ENCODE measurements at regions not wholly inside any gene's neighbourhood (a gene's known extent, or its start where the extent isn't known, plus 50 kb on each side); places are given as distances from the start of the nearest gene placed in this dataset.
"Not testable (repeated sequence)": the region's sequence is repeated elsewhere in the genome, so short reads cannot be mapped to it uniquely, and the experiment has no call there.

DNA sequence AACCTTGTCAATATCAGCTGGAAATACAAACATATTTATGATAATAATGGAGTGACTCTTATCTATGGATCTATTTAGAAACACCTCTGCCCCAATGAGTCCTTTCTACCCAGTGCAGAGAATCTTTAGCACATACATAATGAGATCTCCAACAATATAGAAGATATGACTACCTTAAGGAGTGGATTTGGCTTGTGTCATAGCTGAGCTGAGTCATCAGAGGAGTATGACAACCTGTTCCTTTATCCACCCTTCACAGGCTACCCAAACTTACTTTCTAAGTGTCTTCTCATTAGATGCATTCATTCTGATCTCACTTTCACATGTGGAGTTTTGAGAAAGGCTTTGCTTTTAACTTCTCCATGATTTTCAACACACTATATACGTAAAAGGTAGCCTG is 1218.9 kb downstream of the DSC3 start:
- no peak for DNase-seq

- DNase-seq, result no peak
Measured at GRCh38 chr18:29821544-29821943, 1221.0 kb downstream of the DSC3 start.

DNA sequence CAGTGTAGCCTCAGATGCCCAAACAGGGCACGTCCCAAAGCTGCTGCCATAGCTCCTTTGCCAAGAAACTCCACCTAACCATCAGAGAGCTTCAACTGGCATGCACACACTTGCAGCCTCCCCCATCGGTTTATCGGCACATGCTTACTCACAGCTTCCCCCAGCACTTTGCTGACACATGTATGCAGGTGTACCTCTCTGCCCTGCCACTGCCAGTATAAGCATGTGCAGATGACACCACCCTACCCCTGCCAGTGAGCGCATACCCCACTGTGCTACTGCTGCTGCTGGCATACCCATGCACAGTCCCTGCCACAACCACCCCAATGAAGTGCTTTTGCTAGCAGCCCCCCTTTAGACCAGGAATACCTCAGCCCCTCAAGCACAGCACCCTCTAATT is 1231.0 kb downstream of the DSC3 start:
- no peak for DNase-seq

DNA sequence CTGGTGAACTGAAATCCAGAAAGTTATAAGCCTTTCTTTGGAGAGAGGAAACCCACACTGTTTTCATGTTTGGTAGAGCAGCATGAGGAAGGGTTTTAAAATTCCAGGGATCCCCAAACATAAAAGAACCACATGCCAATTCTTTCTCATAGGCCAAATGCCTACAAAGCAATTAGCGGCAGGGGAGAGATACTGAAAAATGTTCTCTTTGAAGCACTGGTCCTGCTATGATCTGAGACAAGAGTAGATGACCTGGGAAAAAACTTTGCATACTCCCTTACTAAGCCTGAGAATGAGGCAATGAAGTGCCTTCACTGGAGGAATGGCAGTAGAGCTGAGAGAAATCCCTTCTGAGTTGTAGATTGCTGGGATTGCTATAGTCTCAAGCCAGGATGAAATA is 1261.7 kb downstream of the DSC3 start:
- no peak for DNase-seq

GRCh38 chr18:29779096-29779495 is 1263.4 kb downstream of the DSC3 start:
- DNase-seq, result no peak

GRCh38 chr18:29753379-29753778 is 1289.2 kb downstream of the DSC3 start:
- DNase-seq, result no peak

- DNase-seq, result no peak
Measured at GRCh38 chr18:29749704-29750103, 1292.8 kb downstream of the DSC3 start.

GRCh38 chr18:29741461-29741860 is 1301.1 kb downstream of the DSC3 start:
- DNase-seq, result no peak

GRCh38 chr18:29737620-29738019 is 1304.9 kb downstream of the DSC3 start:
- DNase-seq, result no peak

DNA sequence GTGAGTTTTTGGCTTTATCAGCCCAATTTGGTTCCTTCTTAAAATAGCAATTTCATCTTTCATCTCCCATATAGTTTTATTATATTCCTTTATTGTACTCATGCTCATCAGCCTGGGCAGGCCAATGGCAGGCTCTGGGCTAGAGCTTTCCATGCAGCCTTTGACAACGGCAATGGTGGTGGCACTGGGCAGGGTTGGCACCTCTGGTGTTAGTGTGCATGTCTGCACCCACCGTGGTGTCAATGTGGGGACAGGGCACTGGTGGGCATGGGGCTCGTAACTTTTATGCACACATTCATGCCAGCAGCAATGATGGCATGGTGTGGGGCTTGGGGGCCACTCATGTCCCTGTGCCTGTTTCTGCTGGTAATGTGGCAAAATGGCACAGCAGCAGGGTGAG is 1305.4 kb downstream of the DSC3 start:
- no peak for DNase-seq

- no peak for DNase-seq
Measured at GRCh38 chr18:29730073-29730472, 1312.5 kb downstream of the DSC3 start.

GRCh38 chr18:29726646-29727045 is 1315.9 kb downstream of the DSC3 start:
- DNase-seq, result no peak

GRCh38 chr18:29723486-29723885 is 1319.1 kb downstream of the DSC3 start:
- DNase-seq, result not testable (repeated sequence)

DNA sequence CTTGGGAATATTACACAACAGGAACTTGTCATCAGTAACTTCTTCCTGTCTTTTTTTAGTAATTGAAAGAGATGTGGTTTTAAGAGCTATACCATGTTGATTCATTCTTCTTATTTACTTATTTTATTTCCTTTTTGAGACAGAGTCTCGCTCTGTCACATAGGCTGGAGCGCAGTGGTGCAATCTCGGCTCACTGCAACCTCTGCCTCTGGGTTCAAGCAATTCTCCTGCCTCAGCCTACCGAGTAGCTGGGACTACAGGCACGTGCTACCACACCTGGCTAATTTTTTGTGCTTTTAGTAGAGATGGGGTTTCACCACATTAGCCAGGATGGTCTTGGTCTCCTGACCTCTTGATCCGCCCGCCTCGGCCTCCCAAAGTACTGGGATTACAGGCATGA is 1326.6 kb downstream of the DSC3 start:
- DNase-seq, result not testable (repeated sequence)

DNA sequence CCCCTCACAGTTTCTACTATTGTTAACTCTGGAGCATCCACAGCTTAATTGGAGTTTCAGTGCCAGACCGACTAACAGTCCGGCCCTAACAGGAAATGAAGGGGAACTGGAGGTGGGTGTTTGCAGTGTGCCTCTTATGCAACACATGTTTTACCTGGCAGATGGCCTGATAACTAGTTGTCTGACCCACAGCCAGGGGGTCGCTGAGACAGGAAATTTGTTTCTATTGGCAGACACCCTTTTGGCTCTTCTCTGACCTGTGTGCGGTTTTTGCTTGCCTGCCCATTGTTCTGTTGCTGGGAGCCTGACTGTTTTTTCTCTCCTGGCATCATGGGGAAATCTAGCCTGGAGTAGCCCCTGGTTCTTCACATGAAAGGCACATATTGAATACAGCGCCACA is 1329.8 kb downstream of the DSC3 start:
- no peak for DNase-seq

DNA sequence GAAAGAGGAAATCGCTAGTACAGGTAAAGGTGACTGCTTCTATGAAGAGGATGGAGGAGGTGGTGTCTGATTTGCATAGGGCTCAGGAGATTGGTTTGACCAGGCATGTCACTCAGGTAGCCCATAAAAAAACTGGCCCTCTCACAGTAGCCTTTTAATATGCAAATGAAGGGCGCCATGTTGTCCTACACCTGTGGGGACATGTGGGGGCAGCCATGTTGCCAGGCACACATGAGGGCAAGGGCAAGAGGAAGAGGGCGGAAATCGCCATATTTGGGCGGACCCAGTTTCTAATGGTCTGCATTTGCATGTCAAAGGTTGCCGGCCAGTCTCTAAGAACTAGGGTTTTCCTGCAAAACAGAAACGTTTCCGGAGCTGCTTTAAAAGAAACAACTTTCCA is 1330.6 kb downstream of the DSC3 start:
- no peak for DNase-seq

GRCh38 chr18:29693334-29693733 is 1349.2 kb downstream of the DSC3 start:
- DNase-seq, result no peak

DNA sequence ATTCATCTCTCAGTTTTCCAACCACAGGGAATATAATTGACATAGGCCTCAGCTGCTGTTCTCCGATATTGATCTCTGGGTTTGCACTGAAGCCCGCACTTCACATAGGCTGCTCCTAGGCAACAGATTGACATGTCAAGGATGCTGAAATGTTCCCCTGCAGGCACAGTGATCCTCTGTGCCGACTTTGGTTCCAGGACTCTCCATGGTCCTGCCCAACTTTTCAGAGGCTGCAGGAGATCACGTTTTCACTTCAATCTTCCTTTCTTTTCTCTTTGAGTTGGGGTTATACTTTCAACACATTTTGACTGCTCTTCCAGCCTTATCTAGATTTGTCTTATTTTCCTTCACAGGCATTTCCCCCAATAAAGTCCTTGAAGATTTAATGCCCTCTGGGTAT is 1361.0 kb downstream of the DSC3 start:
- DNase-seq, result no peak

GRCh38 chr18:29664278-29665036 is 1378.1 kb downstream of the DSC3 start:
- DNase-seq, result no peak

GRCh38 chr18:29661924-29662323 is 1380.6 kb downstream of the DSC3 start:
- no peak for DNase-seq

- no peak for DNase-seq
Measured at GRCh38 chr18:29660777-29661176, 1381.8 kb downstream of the DSC3 start.

GRCh38 chr18:29653671-29654215 is 1388.8 kb downstream of the DSC3 start:
- DNase-seq, result no peak

DNA sequence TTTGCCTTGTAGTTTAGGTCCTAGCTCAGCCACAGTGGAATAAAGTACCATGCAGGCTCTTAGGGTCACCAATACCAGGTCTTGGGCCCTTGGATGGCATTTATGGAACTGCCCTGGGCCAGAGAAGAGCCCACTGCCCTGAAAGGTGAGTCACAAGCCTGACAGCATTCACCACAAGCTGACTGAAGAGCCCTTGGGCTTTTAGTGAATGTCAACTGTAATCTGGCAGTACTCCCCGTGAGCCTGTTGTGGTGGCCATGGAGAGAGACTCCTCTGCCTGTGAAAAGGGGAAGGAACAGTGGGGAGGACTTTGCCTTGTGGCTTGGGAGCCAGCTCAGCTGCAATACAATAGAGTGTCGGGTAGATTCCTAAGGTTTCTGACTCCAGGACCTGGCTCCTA is 1389.7 kb downstream of the DSC3 start:
- DNase-seq, result no peak

GRCh38 chr18:29651122-29651680 is 1391.3 kb downstream of the DSC3 start:
- DNase-seq, result no peak

GRCh38 chr18:29648891-29649290 is 1393.7 kb downstream of the DSC3 start:
- DNase-seq, result no peak
